HepG2 (cell line): ENCODE measurements at regions not wholly inside any gene's neighbourhood (a gene's known extent, or its start where the extent isn't known, plus 50 kb on each side); places are given as distances from the start of the nearest gene placed in this dataset.

Experiments
- ATAC-seq: fragments of 200-7000 bp; cut with Tn5 transposase; 3 replicates; pipeline ENCODE4 v1.9.1; 2020; ENCODE audit warnings: mild to moderate bottlenecking, moderate library complexity
- BruUV-seq: library from RNA; stranded (reverse); fragments of 400-500 nt; replicated peaks from 2 replicates; lab custom pipeline; 2021; lab: Mats Ljungman, UMichigan
- CTCF ChIA-PET: fragments of 300-600 bp; formaldehyde crosslinking; extraction: SDS; loops from one replicate; lab custom pipeline; 2021; ENCODE audit warnings: low total read pairs, inconsistent platforms, low intra/inter-chr PET ratio; lab: Yijun Ruan, JAX
- POLR2A ChIA-PET: fragments of 350-600 bp; sonication (Branson Sonifier 250); formaldehyde crosslinking; loops from one replicate; lab custom pipeline; 2020; ENCODE audit warnings: antibody characterized with exemption, inconsistent platforms; lab: Yijun Ruan, JAX
- DNase-seq: peaks from one replicate; pipeline ENCODE4 v3.0.0-alpha.2; 2015; ENCODE audit warnings: low spot score
- FAIRE-seq: peaks from 3 replicates; lab custom pipeline; 2011; peaks lifted over from hg19 to GRCh38; lab: Jason Lieb, UNC
- H2AFZ ChIP-seq: one replicate; pipeline ENCODE4 v1.6.1; 2011; ENCODE audit warnings: low read length, inconsistent platforms
- H3K27ac ChIP-seq: fragments of 300-600 bp; 3 replicates; pipeline ENCODE4 v1.8.0; 2011; ENCODE audit warnings: mixed run types, mild to moderate bottlenecking, mixed read lengths, low read length, inconsistent platforms; ENCODE audit not compliant: insufficient read depth; ENCODE audit errors: extremely low read length
- H3K27me3 ChIP-seq, 2 experiments: fragments of 200-600 bp in 1 of 2; 2 replicates in 1 of 2; 3 replicates in 1 of 2; pipeline versions ENCODE4 v1.6.0 to v1.8.0; 2011; ENCODE audit warnings: low read length in 2 of 2, mild to moderate bottlenecking in 2 of 2, moderate library complexity in 2 of 2, inconsistent platforms in 1 of 2; ENCODE audit not compliant: insufficient read depth in 2 of 2, control insufficient read depth in 1 of 2
- H3K36me3 ChIP-seq, 2 experiments: fragments of 200-600 bp in 1 of 2; replicated peaks in 1 of 2; 2 replicates in 1 of 2; 3 replicates in 1 of 2; pipeline versions ENCODE4 v1.5.1 to v1.8.0; 2011; ENCODE audit warnings: low read length in 2 of 2, inconsistent platforms in 1 of 2; ENCODE audit not compliant: insufficient read depth in 2 of 2, control insufficient read depth in 1 of 2
- H3K4me1 ChIP-seq: 2 replicates; pipeline ENCODE4 v1.5.1; 2012; ENCODE audit warnings: low read length, inconsistent platforms; ENCODE audit not compliant: insufficient read depth
- H3K4me2 ChIP-seq: 2 replicates; pipeline ENCODE4 v1.6.0; 2011; ENCODE audit warnings: low read depth, low read length, inconsistent platforms
- H3K4me3 ChIP-seq, 3 experiments: fragments of 200-600 bp in 1 of 3; sonication (generic), shearing (Covaris generic) in 1 of 3; replicated peaks in 1 of 3; 2 replicates each; pipeline ENCODE4 v1.5.1; 2011 to 2016; ENCODE audit warnings: low read length in 3 of 3, inconsistent platforms in 2 of 3, low read depth in 2 of 3, mild to moderate bottlenecking in 2 of 3, control low read depth in 1 of 3, mixed read lengths in 1 of 3; ENCODE audit not compliant: insufficient read depth in 1 of 3
- H3K79me2 ChIP-seq: one replicate; pipeline ENCODE4 v1.6.1; 2011; ENCODE audit warnings: low read length, inconsistent platforms; ENCODE audit not compliant: insufficient read depth
- H3K9ac ChIP-seq: 2 replicates; pipeline ENCODE4 v1.6.0; 2011; ENCODE audit warnings: mild to moderate bottlenecking, low read depth, low read length, inconsistent platforms; ENCODE audit not compliant: insufficient read depth
- H3K9me3 ChIP-seq: 2 replicates; pipeline ENCODE4 v1.5.1; 2012; ENCODE audit warnings: mild to moderate bottlenecking, low read length
- H4K20me1 ChIP-seq: 2 replicates; pipeline ENCODE4 v1.6.0; 2011; ENCODE audit warnings: inconsistent platforms, mild to moderate bottlenecking, low read length, moderate library complexity; ENCODE audit not compliant: insufficient read depth
- FLYWCH1 ChIP-seq: sonication (generic); formaldehyde crosslinking; IDR thresholded peaks from 2 replicates; pipeline ENCODE4 v1.8.1; 2023; ENCODE audit warnings: mild to moderate bottlenecking, missing genetic modification reagents
- FOXO1 ChIP-seq: sonication (generic); formaldehyde crosslinking; IDR thresholded peaks from 2 replicates; pipeline ENCODE4 v1.4.0; 2020; ENCODE audit warnings: missing genetic modification reagents
- MIER3 ChIP-seq: IDR thresholded peaks from 2 replicates; pipeline ENCODE4 v1.6.1; 2016; ENCODE audit warnings: missing compliant biosample characterization, borderline replicate concordance
- POLR2G ChIP-seq: fragments of 200-400 bp; formaldehyde crosslinking; IDR thresholded peaks from 2 replicates; pipeline ENCODE4 v1.6.1; 2018; ENCODE audit warnings: mild to moderate bottlenecking, low read depth, low read length, moderate library complexity
- WIZ ChIP-seq: sonication (generic); formaldehyde crosslinking; IDR thresholded peaks from 2 replicates; pipeline ENCODE4 v1.5.1; 2020; ENCODE audit warnings: mild to moderate bottlenecking, missing genetic modification reagents
- ZMAT3 ChIP-seq: sonication (generic); formaldehyde crosslinking; conservative IDR thresholded peaks from 2 replicates; pipeline ENCODE4 v1.7.0; 2021; ENCODE audit warnings: missing genetic modification reagents
- ZNF234 ChIP-seq: sonication (generic); formaldehyde crosslinking; conservative IDR thresholded peaks from 2 replicates; pipeline ENCODE4 v1.5.1; 2020; ENCODE audit warnings: mild to moderate bottlenecking, missing genetic modification reagents
- ZNF333 ChIP-seq: sonication (generic); formaldehyde crosslinking; IDR thresholded peaks from 2 replicates; pipeline ENCODE4 v1.4.0; 2020; ENCODE audit warnings: mild to moderate bottlenecking, missing genetic modification reagents, borderline replicate concordance
- ZNF337 ChIP-seq: sonication (generic); formaldehyde crosslinking; IDR thresholded peaks from 2 replicates; pipeline ENCODE4 v1.5.1; 2020; ENCODE audit warnings: missing genetic modification reagents, low read depth, mild to moderate bottlenecking, borderline replicate concordance
- ZNF577 ChIP-seq: sonication (generic); formaldehyde crosslinking; IDR thresholded peaks from 2 replicates; pipeline ENCODE4 v1.4.0; 2020; ENCODE audit warnings: mild to moderate bottlenecking, low read depth, missing genetic modification reagents, borderline replicate concordance
- in situ Hi-C: cut with HindIII; loops from 2 replicates; pipeline ENCODE4 v1.10.0; 2017; ENCODE audit warnings: low pct_unique_long_range_greater_than_20kb; ENCODE audit not compliant: extremely low pct_ligation_motif_present
- intact Hi-C: fragments of 100-400 bp; cut with micrococcal nuclease; formaldehyde crosslinking; loops from one replicate; pipeline ENCODE4 v1.10.0; 2022; ENCODE audit not compliant: unreplicated experiment
- TF ChIP-seq, protein P1 (sequence below): sonication (generic); formaldehyde crosslinking; IDR thresholded peaks from 2 replicates; pipeline ENCODE4 v1.4.0; 2020; ENCODE audit warnings: mild to moderate bottlenecking, missing genetic modification reagents

DNA sequence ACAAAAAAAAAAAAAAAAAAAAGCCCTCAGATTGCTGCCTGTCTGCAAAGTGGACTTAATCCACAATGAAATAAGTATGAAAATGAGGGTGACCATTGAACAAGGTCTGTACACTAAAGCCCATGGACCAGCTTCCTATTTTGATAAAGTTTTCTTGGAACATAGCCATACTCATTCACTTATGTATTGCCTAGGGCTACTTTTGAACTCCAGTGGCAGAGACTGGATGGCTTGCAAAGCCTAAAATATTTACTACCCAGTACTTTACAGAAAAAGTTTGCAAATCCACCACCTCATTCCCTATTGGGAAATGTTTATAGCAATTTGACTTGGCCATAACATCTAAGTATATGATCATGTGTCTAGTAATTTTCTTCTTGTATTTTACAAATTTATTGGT, 481.7 kb downstream of the NAF1 start:
- FAIRE-seq (no peak), DNase-seq (no peak), ATAC-seq (no peak)
- Histone ChIP-seq H3K27me3 (no peaks in the 10 kb centered on the region), H3K4me3 (no peak overlapping the region), H3K9me3 (no peaks in the 10 kb centered on the region), H3K79me2 (no peaks in the 10 kb centered on the region), H3K27ac (no peak overlapping the region), H3K4me2 (no peak overlapping the region), H2AFZ (no peak overlapping the region), H4K20me1 (no peaks in the 10 kb centered on the region), H3K36me3 (no peaks in the 10 kb centered on the region), H3K9ac (no peak overlapping the region), H3K4me1 (peaks cover 26% of the 10 kb centered on the region)
- in situ Hi-C loops (no loop called here), intact Hi-C loops (no loop called here)
- CTCF ChIA-PET, result no interaction called here
- TF ChIP-seq WIZ (CRISPR knock-in tag) (no peak), MIER3 (CRISPR knock-in tag) (no peak), ZNF577 (CRISPR knock-in tag) (no peak), ZNF234 (CRISPR knock-in tag) (no peak), POLR2G (no peak), ZNF333 (no peak), FLYWCH1 (CRISPR knock-in tag) (no peak), ZMAT3 (CRISPR knock-in tag) (no peak), FOXO1 (CRISPR knock-in tag) (no peak), ZNF337 (CRISPR knock-in tag) (no peak)
- TF ChIP-seq, protein P1, sequence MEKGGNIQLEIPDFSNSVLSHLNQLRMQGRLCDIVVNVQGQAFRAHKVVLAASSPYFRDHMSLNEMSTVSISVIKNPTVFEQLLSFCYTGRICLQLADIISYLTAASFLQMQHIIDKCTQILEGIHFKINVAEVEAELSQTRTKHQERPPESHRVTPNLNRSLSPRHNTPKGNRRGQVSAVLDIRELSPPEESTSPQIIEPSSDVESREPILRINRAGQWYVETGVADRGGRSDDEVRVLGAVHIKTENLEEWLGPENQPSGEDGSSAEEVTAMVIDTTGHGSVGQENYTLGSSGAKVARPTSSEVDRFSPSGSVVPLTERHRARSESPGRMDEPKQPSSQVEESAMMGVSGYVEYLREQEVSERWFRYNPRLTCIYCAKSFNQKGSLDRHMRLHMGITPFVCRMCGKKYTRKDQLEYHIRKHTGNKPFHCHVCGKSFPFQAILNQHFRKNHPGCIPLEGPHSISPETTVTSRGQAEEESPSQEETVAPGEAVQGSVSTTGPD (CRISPR knock-in tag), result no peak
- POLR2A ChIA-PET, result no interaction called here
- BruUV-seq, result no TSS peak
